H9 (cell line): ENCODE measurements at regions not wholly inside any gene's neighbourhood (a gene's known extent, or its start where the extent isn't known, plus 50 kb on each side); places are given as distances from the start of the nearest gene placed in this dataset.

ENCODE experiments used
- DNase-seq: peaks from one replicate; pipeline ENCODE4 v3.0.0-alpha.2; 2017
- H2AFZ ChIP-seq: one replicate; pipeline ENCODE4 v1.6.1; 2013; ENCODE audit warnings: mild to moderate bottlenecking, low read length, control low read depth, moderate library complexity
- H2AK5ac ChIP-seq: 2 replicates; pipeline ENCODE4 v1.6.1; 2013; ENCODE audit warnings: low read length, control low read depth, mixed read lengths; ENCODE audit not compliant: insufficient read length
- H2BK120ac ChIP-seq: one replicate; pipeline ENCODE4 v1.6.1; 2013; ENCODE audit warnings: low read depth, mild to moderate bottlenecking, low read length, control low read depth, inconsistent platforms; ENCODE audit not compliant: poor library complexity, severe bottlenecking
- H2BK12ac ChIP-seq: 2 replicates; pipeline ENCODE4 v1.6.1; 2013; ENCODE audit warnings: low read length, control low read depth, mixed read lengths, low read depth; ENCODE audit not compliant: insufficient read length
- H2BK15ac ChIP-seq: 2 replicates; pipeline ENCODE4 v1.6.1; 2013; ENCODE audit warnings: low read depth, low read length, control low read depth
- H2BK20ac ChIP-seq: one replicate; pipeline ENCODE4 v1.6.1; 2013; ENCODE audit warnings: low read depth, mild to moderate bottlenecking, low read length, control low read depth, inconsistent platforms; ENCODE audit not compliant: poor library complexity, severe bottlenecking
- H2BK5ac ChIP-seq: 2 replicates; pipeline ENCODE4 v1.6.1; 2013; ENCODE audit warnings: low read length, control low read depth, mixed read lengths; ENCODE audit not compliant: insufficient read length
- H3K14ac ChIP-seq: 2 replicates; pipeline ENCODE4 v1.6.1; 2013; ENCODE audit warnings: low read length, control low read depth; ENCODE audit not compliant: insufficient read depth
- H3K18ac ChIP-seq: 2 replicates; pipeline ENCODE4 v1.6.1; 2013; ENCODE audit warnings: low read depth, mild to moderate bottlenecking, mixed read lengths, low read length, control low read depth; ENCODE audit not compliant: insufficient read length
- H3K23ac ChIP-seq: 2 replicates; pipeline ENCODE4 v1.6.1; 2013; ENCODE audit warnings: low read length, control low read depth, mixed read lengths, low read depth; ENCODE audit not compliant: insufficient read length
- H3K23me2 ChIP-seq: 2 replicates; pipeline ENCODE4 v1.6.1; 2013; ENCODE audit warnings: low read depth, mild to moderate bottlenecking, mixed read lengths, low read length, control low read depth; ENCODE audit not compliant: insufficient read length, poor library complexity, severe bottlenecking
- H3K27ac ChIP-seq: 2 replicates; pipeline ENCODE4 v1.5.1; 2013; ENCODE audit warnings: low read length, control low read depth, mixed read lengths, low read depth; ENCODE audit not compliant: insufficient read length
- H3K27me3 ChIP-seq: 2 replicates; pipeline ENCODE4 v1.6.1; 2013; ENCODE audit warnings: low read length, control low read depth, inconsistent platforms; ENCODE audit not compliant: insufficient read depth
- H3K4ac ChIP-seq: 2 replicates; pipeline ENCODE4 v1.6.1; 2013; ENCODE audit warnings: low read depth, mild to moderate bottlenecking, control low read depth, inconsistent platforms, low read length, moderate library complexity
- H3K4me1 ChIP-seq: 2 replicates; pipeline ENCODE4 v1.6.1; 2013; ENCODE audit warnings: low read length, control low read depth, inconsistent platforms; ENCODE audit not compliant: insufficient read depth
- H3K4me2 ChIP-seq: 2 replicates; pipeline ENCODE4 v1.6.1; 2013; ENCODE audit warnings: low read length, control low read depth, mixed read lengths; ENCODE audit not compliant: insufficient read length, insufficient read depth
- H3K56ac ChIP-seq: 2 replicates; pipeline ENCODE4 v1.6.1; 2013; ENCODE audit warnings: low read depth, mild to moderate bottlenecking, mixed read lengths, low read length, control low read depth; ENCODE audit not compliant: insufficient read length
- H3K79me1 ChIP-seq: 2 replicates; pipeline ENCODE4 v1.6.1; 2013; ENCODE audit warnings: low read depth, mild to moderate bottlenecking, moderate library complexity, low read length, control low read depth, inconsistent platforms; ENCODE audit not compliant: insufficient read depth, poor library complexity, severe bottlenecking
- H3K79me2 ChIP-seq: 2 replicates; pipeline ENCODE4 v1.6.1; 2013; ENCODE audit warnings: low read length, control low read depth, inconsistent platforms; ENCODE audit not compliant: insufficient read depth
- H3K9ac ChIP-seq: 2 replicates; pipeline ENCODE4 v1.6.1; 2013; ENCODE audit warnings: low read length, control low read depth, mixed read lengths; ENCODE audit not compliant: insufficient read length; ENCODE audit errors: extremely low read depth
- H3K9me3 ChIP-seq: one replicate; pipeline ENCODE4 v1.6.1; 2013; ENCODE audit warnings: low read depth, low read length, inconsistent platforms; ENCODE audit not compliant: control insufficient read depth
- H3T11ph ChIP-seq: one replicate; pipeline ENCODE4 v1.6.1; 2013; ENCODE audit warnings: mild to moderate bottlenecking, low read length, control low read depth, inconsistent platforms
- H4K20me1 ChIP-seq: one replicate; pipeline ENCODE4 v1.6.1; 2013; ENCODE audit not compliant: control insufficient read depth, insufficient read length, insufficient read depth
- H4K5ac ChIP-seq: 2 replicates; pipeline ENCODE4 v1.6.1; 2013; ENCODE audit warnings: low read depth, mild to moderate bottlenecking, mixed read lengths, low read length, control low read depth; ENCODE audit not compliant: insufficient read length
- H4K8ac ChIP-seq: replicated peaks from 2 replicates; pipeline ENCODE4 v1.6.1; 2013; ENCODE audit warnings: low read length, control low read depth, mixed read lengths, low read depth; ENCODE audit not compliant: insufficient read length
- H4K91ac ChIP-seq: 2 replicates; pipeline ENCODE4 v1.6.1; 2013; ENCODE audit warnings: low read depth, mild to moderate bottlenecking, moderate library complexity, mixed read lengths, low read length, control low read depth; ENCODE audit not compliant: insufficient read length
- H3K27ac Mint-ChIP-seq, 3 experiments: 2 replicates in 2 of 3; 3 replicates in 1 of 3; pipeline ENCODE4 v1.8.0; 2020 to 2021; ENCODE audit warnings: mixed read lengths in 3 of 3, mild to moderate bottlenecking in 1 of 3, moderate library complexity in 1 of 3
- H3K27me3 Mint-ChIP-seq: 2 replicates; pipeline ENCODE4 v1.8.0; 2021; ENCODE audit warnings: low read depth, mild to moderate bottlenecking, moderate library complexity, mixed read lengths
- H3K36me3 Mint-ChIP-seq, 3 experiments: 2 replicates in 2 of 3; 3 replicates in 1 of 3; pipeline ENCODE4 v1.8.0; 2020 to 2021; ENCODE audit warnings: low read depth in 3 of 3, mixed read lengths in 3 of 3; ENCODE audit not compliant: insufficient read depth in 1 of 3
- H3K4me1 Mint-ChIP-seq, 2 experiments: 2 replicates each; pipeline ENCODE4 v1.8.0; 2020; ENCODE audit warnings: mixed read lengths in 2 of 2
- H3K4me3 Mint-ChIP-seq, 2 experiments: 2 replicates in 1 of 2; 3 replicates in 1 of 2; pipeline ENCODE4 v1.8.0; 2020 to 2021; ENCODE audit warnings: mild to moderate bottlenecking in 2 of 2, mixed read lengths in 2 of 2, moderate library complexity in 1 of 2
- H3K9me3 Mint-ChIP-seq, 2 experiments: 2 replicates in 1 of 2; 3 replicates in 1 of 2; pipeline ENCODE4 v1.8.0; 2020; ENCODE audit warnings: mild to moderate bottlenecking in 2 of 2, mixed read lengths in 2 of 2, moderate library complexity in 1 of 2
- whole genome bisulfite sequencing: extraction: QIAGEN DNeasy Blood & Tissue Kit; methylation state at CpG from one replicate; pipeline ENCODE4 v1.1.7; 2013; ENCODE audit warnings: missing lambda C conversion rate, low lambda C conversion rate, mixed read lengths; ENCODE audit not compliant: insufficient read length; ENCODE audit errors: extremely low coverage; 5-methylcytosine and 5-hydroxymethylcytosine counted together
- TF ChIP-seq, protein P1 (sequence below): fragments of 200-600 bp; sonication (generic); conservative IDR thresholded peaks from 3 replicates; pipeline ENCODE4 v1.8.0; 2021; ENCODE audit warnings: antibody characterized with exemption, mild to moderate bottlenecking

DNA sequence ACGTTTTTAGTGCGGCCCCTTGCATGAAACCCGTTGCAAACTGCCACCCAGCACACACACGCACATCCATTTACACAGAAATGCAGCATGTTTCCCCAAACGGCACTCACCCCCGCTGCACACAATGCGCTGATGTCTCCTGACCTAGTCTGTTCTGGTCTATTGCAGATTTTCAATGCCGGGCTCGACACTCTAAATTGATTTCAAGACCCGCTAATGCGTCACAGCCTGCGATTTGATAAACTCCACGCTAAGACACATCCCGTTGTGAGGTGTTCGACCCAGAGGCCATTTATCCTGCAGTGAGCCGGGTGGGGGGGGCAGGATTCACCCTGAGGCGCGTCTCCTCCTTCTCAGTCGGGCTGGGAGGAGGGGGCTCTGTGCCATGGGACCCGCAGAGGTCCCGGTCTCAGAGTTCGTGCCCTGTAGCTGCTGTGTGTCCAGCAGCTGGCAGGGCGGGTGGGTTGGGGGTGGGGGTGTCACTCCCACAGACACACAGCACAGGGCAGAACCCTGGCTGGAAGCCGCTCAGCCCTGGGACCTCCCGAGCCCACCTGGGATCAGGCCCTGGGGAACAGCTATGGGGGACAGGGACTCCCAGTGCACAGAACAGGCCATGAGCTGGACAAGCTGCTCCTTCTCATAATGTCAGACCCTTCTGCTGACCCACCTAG, 367.9 kb downstream of the PREX1 start:
- H3K4me3 Mint-ChIP-seq: no peak overlapping the region
- no CpG with 5 or more reads among the region's 25 CpGs for WGBS
- H3K27me3 Mint-ChIP-seq: peaks cover 5% of the 10 kb centered on the region

More for the DNA sequence above, 367.9 kb downstream of the PREX1 start:
- Histone ChIP-seq H2BK120ac (no peak overlapping the region), H3K23ac (no peak overlapping the region), H4K5ac (no peak overlapping the region), H3K79me2 (no peaks in the 10 kb centered on the region), H3K18ac (no peak overlapping the region), H2BK5ac (no peak overlapping the region), H3K9me3 (no peaks in the 10 kb centered on the region), H2BK12ac (no peak overlapping the region), H4K8ac (no peak overlapping the region), H3K23me2 (no peaks in the 10 kb centered on the region), H2AK5ac (no peak overlapping the region), H4K91ac (no peak overlapping the region), H3K27ac (no peak overlapping the region), H3T11ph (no peak overlapping the region), H2AFZ (no peak overlapping the region), H4K20me1 (no peaks in the 10 kb centered on the region), H3K4me2 (no peak overlapping the region), H2BK15ac (no peak overlapping the region), H3K9ac (no peak overlapping the region), H3K4me1 (peaks cover 2% of the 10 kb centered on the region; the same call in 1 of the 2 replicates), H3K79me1 (no peaks in the 10 kb centered on the region), H3K4ac (no peak overlapping the region), H3K14ac (no peak overlapping the region; the same call in 1 of the 2 replicates), H3K56ac (no peak overlapping the region), H2BK20ac (no peak overlapping the region), H3K27me3 (no peaks in the 10 kb centered on the region)
- no peaks in the 10 kb centered on the region for H3K36me3 Mint-ChIP-seq
- no peaks in the 10 kb centered on the region for H3K9me3 Mint-ChIP-seq
- H3K27ac Mint-ChIP-seq: peak overlapping the region in 1 of 3 experiments; percentile 66; a peak in 2 of 7 replicates
- no peak for DNase-seq
- peaks cover 39 to 49% of the 10 kb centered on the region in 2 experiments for H3K4me1 Mint-ChIP-seq
- TF ChIP-seq, protein P1, sequence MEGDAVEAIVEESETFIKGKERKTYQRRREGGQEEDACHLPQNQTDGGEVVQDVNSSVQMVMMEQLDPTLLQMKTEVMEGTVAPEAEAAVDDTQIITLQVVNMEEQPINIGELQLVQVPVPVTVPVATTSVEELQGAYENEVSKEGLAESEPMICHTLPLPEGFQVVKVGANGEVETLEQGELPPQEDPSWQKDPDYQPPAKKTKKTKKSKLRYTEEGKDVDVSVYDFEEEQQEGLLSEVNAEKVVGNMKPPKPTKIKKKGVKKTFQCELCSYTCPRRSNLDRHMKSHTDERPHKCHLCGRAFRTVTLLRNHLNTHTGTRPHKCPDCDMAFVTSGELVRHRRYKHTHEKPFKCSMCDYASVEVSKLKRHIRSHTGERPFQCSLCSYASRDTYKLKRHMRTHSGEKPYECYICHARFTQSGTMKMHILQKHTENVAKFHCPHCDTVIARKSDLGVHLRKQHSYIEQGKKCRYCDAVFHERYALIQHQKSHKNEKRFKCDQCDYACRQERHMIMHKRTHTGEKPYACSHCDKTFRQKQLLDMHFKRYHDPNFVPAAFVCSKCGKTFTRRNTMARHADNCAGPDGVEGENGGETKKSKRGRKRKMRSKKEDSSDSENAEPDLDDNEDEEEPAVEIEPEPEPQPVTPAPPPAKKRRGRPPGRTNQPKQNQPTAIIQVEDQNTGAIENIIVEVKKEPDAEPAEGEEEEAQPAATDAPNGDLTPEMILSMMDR: no peak
